GM13976 (cell line): ENCODE measurements at regions not wholly inside any gene's neighbourhood (a gene's known extent, or its start where the extent isn't known, plus 50 kb on each side); places are given as distances from the start of the nearest gene placed in this dataset.
"Not testable (repeated sequence)": the region's sequence is repeated elsewhere in the genome, so short reads cannot be mapped to it uniquely, and the experiment has no call there.

Source experiments
- DNase-seq: peaks from one replicate; pipeline ENCODE4 v3.0.0; 2012; ENCODE audit warnings: low spot score
- in situ Hi-C: fragments of 300-500 bp; cut with MboI; formaldehyde crosslinking; loops from one replicate; pipeline ENCODE4 v1.12.0; 2022; ENCODE audit warnings: low sequenced_read_pairs, mixed read lengths, inconsistent platforms; ENCODE audit not compliant: unreplicated experiment
- TF ChIP-seq, protein P1 (sequence below): IDR thresholded peaks from 2 replicates; pipeline ENCODE4 v1.5.1; 2012; ENCODE audit warnings: borderline replicate concordance, mild to moderate bottlenecking; ENCODE audit not compliant: insufficient read depth; ENCODE audit errors: extremely low read depth, missing control alignments, control extremely low read depth

DNA sequence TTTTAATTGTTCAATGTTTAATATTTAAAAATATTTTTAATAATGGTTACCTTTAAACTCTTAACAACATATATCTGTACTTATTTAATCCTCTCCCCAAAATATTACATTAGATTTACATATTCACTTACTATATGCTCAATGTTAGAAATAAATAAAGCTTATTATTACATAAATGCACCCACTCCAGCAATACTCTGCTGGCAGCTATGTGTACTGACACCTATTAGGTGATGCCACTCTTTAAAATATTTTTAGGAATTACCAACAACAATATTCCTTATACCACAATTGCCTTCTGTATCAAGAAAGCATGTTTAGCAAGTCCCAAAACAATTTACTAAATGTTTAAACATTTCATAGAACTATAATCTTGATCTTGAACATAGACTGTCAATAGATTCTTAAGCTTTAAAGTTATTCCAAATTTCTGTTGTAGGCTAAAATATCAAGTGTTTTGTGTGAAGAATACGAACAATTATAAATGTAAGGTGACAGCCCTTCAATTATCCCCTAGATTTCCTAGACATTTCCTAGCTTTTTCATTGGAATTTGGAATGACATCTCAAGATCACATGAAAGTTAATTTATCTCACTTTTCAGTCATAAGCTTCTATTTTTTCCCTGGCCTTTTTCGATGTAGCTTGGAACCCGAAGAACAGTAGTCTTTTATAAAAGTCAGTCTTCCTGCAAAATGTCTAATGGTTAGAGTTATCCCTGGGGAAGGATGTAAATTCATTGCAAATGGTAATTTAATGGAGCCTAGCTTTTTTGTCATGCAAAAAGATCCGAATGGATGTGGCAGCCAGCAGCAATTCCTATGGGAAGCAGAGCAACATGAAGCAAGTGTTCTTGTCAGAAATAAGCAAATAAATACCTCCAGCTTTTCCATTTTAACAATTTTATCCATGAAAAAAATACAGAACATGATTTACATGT, 907.5 kb upstream of the ATXN7L3B start:
- no peak for DNase-seq
- in situ Hi-C loops, result no loop called here
- TF ChIP-seq, protein P1, sequence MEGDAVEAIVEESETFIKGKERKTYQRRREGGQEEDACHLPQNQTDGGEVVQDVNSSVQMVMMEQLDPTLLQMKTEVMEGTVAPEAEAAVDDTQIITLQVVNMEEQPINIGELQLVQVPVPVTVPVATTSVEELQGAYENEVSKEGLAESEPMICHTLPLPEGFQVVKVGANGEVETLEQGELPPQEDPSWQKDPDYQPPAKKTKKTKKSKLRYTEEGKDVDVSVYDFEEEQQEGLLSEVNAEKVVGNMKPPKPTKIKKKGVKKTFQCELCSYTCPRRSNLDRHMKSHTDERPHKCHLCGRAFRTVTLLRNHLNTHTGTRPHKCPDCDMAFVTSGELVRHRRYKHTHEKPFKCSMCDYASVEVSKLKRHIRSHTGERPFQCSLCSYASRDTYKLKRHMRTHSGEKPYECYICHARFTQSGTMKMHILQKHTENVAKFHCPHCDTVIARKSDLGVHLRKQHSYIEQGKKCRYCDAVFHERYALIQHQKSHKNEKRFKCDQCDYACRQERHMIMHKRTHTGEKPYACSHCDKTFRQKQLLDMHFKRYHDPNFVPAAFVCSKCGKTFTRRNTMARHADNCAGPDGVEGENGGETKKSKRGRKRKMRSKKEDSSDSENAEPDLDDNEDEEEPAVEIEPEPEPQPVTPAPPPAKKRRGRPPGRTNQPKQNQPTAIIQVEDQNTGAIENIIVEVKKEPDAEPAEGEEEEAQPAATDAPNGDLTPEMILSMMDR, result no peak

DNA sequence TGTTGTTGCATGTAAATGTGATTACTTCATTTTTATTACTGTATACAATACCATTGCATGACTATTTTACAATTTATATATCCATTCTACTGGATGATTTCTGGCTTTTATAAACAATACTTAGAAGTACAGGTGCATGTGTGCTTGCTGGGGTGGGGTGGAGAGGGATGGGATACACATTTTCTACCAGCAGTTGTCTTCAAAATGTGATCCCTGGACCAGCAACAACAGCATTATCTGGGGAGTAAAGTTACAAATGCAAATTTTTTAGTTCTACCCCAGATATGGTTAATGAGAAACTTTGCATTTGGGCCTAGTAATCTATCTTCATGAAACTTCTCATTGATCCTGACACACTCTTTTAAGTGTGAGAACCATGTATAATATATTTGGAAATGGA, 905.4 kb upstream of the ATXN7L3B start:
- DNase-seq, result no peak
- in situ Hi-C loops, result no loop called here
- TF ChIP-seq, protein P1, result no peak

DNA sequence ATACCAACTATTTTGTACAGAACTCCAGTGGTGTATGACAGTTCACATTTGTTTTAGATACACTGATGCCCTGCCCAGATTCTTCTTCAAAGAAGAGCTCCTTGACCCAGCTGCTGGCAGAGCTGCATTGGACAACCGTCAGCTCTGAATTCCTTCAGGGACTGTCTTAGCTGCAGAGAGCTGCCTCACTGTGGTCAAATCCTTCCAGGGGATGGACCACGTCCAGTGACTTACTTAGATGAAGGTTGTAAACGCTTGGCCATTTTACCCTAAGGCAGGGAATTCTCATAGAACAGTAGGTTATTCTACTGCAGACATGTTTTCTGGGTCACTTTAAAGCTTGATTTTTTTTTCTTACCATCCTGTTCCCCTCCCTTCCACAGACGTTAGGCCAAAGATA, 905.0 kb upstream of the ATXN7L3B start:
- TF ChIP-seq, protein P1, result no peak
- no peak for DNase-seq
- in situ Hi-C loops, result no loop called here

DNA sequence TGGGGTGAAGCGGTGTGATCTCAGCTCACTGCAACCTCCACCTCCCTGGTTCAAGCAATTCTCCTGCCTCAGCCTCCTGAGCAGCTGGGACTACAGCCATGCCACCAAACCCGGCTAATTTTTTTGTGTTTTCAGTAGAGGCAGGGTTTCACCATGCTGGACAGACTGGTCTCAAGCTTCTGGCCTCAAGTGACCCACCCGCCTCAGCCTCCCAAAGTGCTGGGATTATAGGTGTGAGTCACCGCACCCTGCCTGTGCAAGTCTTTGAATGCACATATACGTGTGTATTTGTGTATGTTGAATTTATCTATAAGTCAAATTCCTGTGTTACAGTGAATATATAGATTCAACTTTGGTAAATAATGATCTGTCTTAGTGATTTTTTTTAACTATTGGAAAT, 898.2 kb upstream of the ATXN7L3B start:
- in situ Hi-C loops, result not testable (repeated sequence)

DNA sequence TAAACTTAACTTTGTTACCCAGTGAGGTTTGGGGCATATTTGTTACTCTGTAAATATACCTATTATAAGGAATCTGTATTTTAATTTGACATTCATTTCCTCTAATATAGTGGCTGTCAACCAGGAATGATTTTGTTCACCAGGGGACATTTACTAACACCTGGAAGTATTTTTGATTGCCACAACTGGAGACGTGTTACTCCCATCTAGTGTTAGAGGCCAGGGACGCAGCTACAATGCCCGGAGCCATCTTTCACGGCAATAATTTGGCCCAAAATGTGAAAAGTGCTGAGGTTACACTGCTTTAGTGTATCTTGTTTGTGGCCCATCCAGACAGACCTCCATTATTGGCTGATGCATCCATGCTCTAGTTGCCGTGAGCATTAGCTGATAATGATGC, 881.3 kb upstream of the ATXN7L3B start:
- no peak for DNase-seq
- in situ Hi-C loops, result no loop called here
- TF ChIP-seq, protein P1, result no peak

More for the DNA sequence above, 898.2 kb upstream of the ATXN7L3B start:
- DNase-seq, result not testable (repeated sequence)

DNA sequence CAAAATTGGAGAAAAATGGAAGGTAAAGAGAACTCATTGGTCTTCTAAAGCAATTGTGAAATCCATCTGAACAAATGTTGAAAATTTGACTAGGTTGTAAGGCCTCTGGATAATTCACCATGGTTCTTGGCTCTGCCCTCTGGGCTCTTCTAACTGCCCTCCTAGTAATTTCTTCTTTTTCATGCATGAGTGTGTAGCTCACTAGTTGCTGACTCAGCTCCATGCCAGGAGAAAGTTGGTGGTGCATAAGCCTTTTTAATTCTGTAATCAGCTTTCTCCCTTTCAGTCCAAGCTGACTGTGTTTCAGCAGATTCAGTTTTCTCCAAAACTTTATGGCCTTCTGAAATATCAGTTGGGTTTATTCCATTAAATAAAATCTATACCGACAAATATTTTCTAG, 877.8 kb upstream of the ATXN7L3B start:
- TF ChIP-seq, protein P1, result no peak
- no peak for DNase-seq
- in situ Hi-C loops, result no loop called here

DNA sequence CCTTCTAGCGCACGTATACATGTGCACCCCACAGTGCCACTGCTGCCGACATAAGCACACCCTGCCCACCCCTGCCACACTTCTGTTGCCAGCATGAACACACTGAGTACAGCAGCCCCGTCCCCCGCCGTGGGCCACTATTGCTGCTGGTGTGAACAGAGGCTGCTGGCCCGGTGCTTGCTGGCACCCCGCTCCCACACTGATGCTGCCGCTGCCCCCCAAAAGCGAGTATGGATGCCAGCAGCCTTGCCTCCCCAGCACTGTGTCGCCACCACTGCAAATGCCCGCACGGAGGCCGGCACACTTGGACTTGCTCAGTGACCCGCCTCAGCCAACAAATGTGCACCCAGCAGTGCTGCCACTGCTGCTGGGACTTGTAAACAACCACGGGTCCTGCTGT, 872.4 kb upstream of the ATXN7L3B start:
- in situ Hi-C loops, result no loop called here
- TF ChIP-seq, protein P1, result no peak

DNA sequence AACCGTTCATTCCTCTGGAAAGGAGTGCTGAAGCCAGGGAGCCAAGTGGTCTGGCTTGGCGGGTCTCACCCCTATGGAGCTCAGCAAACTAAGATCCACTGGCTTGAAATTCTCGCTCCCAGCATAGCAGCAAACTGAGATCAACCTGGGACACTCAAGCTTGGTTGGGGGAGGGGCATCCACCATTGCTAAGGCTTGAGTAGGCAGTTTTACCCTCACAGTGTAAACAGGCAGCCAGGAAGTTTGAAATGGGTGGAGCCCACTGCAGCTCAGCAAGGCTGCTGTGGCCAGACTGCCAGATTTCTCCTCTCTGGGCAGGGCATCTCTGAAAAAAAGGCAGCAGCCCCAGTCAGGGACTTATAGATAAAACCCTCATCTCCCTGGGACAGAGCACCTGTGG, 866.1 kb upstream of the ATXN7L3B start:
- DNase-seq, in situ Hi-C loops: not testable (repeated sequence)

More for the DNA sequence above, 872.4 kb upstream of the ATXN7L3B start:
- no peak for DNase-seq
